ENCODE measurements at regions not wholly inside any gene's neighbourhood (a gene's known extent, or its start where the extent isn't known, plus 50 kb on each side); places are given as distances from the start of the nearest gene placed in this dataset.

DNA sequence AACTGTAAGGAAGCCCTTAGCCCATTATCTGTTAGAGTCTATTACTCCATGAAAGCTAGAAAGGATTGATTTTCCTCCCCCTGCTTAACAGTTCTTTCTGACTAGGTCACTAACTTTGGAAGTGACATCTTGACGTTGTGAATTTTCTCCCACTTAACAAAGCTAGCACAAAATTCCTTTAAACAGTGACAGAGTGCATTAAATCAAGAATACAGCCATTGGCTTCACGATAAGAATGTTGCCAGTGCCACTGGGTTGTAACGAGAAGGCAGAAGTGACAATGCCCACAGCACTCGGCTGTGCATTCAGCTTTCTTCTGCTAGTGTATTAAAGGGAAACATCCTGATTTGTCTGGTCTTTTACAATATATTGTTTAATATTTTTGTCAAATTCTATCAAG lies 182.7 kb upstream of the DTNBP1 start:
- TF ChIP-seq BHLHE40 (IDR thresholded peaks at IDR 0.05; ENCODE audit: borderline replicate concordance) (no peak), CTBP1 (IDR thresholded peaks at IDR 0.05; ENCODE audit: borderline replicate concordance) (no peak), FOXA1 (IDR thresholded peaks at IDR 0.05) (no peak), FOXK2 (IDR thresholded peaks at IDR 0.05) (no peak), SUZ12 (IDR thresholded peaks at IDR 0.05) (no peak), SP1 (IDR thresholded peaks at IDR 0.05) (no peak), L3MBTL2 (conservative IDR thresholded peaks at IDR 0.05) (no peak), FOXM1 (IDR thresholded peaks at IDR 0.05; ENCODE audit: borderline replicate concordance) (no peak), HDGF (IDR thresholded peaks at IDR 0.05; ENCODE audit: borderline replicate concordance) (no peak), TARDBP (IDR thresholded peaks at IDR 0.05) (no peak), NFRKB (IDR thresholded peaks at IDR 0.05) (no peak)

All from HEK293T (cell line).